Upper lobe of left lung (tissue), 4 donors: ENCODE measurements at regions not wholly inside any gene's neighbourhood (a gene's known extent, or its start where the extent isn't known, plus 50 kb on each side); places are given as distances from the start of the nearest gene placed in this dataset.

ENCODE experiments used
- CTCF ChIP-seq, 6 experiments: fragments of 450-650 bp in 4 of 6; fragments of 200-600 bp in 2 of 6; sonication (generic) in 2 of 6; IDR thresholded peaks; one replicate each; pipeline ENCODE4 v1.5.1; 2016 to 2019; ENCODE audit warnings: antibody characterized with exemption in 6 of 6
- POLR2A ChIP-seq, 4 donors: fragments of 450-650 bp; IDR thresholded peaks; one replicate each; pipeline ENCODE4 v1.5.1; 2016 to 2017; ENCODE audit warnings: antibody characterized with exemption in 4 of 4, mild to moderate bottlenecking in 2 of 4

DNA sequence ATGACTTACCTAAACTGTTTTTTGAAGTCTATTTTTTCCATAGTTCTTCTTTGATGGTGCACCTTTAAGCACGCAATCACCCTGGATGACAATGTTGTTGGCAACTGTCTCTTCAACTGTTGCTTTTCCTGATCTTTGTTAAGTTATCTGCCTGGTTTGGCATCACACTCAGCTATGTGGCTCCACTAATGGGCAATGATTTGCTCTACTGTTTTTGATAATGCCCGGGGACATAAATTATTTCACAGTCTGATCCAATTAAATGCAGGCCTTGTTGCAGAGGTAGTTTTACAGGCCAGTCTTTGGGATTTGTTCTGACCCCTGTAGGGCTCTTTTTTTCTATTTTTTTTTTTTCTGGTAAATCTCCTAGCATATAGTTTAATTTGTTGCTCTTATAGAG is 436.3 kb downstream of the ZNF385D start:
- TF ChIP-seq POLR2A (IDR thresholded peaks at IDR 0.05), result no peak
- no peak for TF ChIP-seq CTCF (IDR thresholded peaks at IDR 0.05)
